HepG2 (cell line): ENCODE measurements at regions not wholly inside any gene's neighbourhood (a gene's known extent, or its start where the extent isn't known, plus 50 kb on each side); places are given as distances from the start of the nearest gene placed in this dataset.

Experiments
- GTF2F1 ChIP-seq: fragments of 150-350 bp; IDR thresholded peaks from 2 replicates; pipeline ENCODE4 v1.6.1; 2014; ENCODE audit warnings: low read length
- POLR2A ChIP-seq, 2 experiments: IDR thresholded peaks; 2 replicates each; pipeline ENCODE4 v1.6.1; 2011; ENCODE audit warnings: low read depth in 2 of 2, low read length in 2 of 2, mild to moderate bottlenecking in 1 of 2, moderate library complexity in 1 of 2; ENCODE audit not compliant: insufficient read depth in 1 of 2
- RAD21 ChIP-seq: fragments of 450-650 bp; formaldehyde crosslinking; IDR thresholded peaks from 2 replicates; pipeline ENCODE4 v1.5.0; 2020; ENCODE audit warnings: mild to moderate bottlenecking
- TF ChIP-seq, protein P1 (sequence below): sonication (generic); formaldehyde crosslinking; IDR thresholded peaks from 2 replicates; pipeline ENCODE4 v1.5.0; 2020; ENCODE audit warnings: mild to moderate bottlenecking, missing genetic modification reagents, moderate library complexity

DNA sequence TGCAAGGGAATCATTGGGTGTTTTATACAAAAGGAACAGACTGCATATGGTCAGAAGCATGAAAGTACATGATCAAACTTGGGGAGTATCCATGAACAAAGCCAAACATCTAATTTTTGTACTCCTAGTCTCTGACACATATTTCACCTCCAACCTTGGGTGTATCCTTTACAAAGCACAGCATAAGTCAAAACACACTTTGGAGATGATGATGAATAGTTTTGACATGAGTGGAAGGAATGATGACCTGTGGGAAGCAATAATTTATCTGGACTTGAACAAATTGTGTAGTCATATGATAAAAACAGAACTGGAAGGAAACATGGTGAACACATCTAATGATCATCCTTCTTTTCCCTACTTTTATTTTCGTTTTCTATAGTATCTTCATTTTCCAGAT lies 108.7 kb upstream of the PLS3 start:
- no peak for TF ChIP-seq POLR2A (IDR thresholded peaks at IDR 0.05; ENCODE audit: insufficient read depth in 1 of 2, low read depth in 2 of 2, low read length in 2 of 2)
- TF ChIP-seq, protein P1, sequence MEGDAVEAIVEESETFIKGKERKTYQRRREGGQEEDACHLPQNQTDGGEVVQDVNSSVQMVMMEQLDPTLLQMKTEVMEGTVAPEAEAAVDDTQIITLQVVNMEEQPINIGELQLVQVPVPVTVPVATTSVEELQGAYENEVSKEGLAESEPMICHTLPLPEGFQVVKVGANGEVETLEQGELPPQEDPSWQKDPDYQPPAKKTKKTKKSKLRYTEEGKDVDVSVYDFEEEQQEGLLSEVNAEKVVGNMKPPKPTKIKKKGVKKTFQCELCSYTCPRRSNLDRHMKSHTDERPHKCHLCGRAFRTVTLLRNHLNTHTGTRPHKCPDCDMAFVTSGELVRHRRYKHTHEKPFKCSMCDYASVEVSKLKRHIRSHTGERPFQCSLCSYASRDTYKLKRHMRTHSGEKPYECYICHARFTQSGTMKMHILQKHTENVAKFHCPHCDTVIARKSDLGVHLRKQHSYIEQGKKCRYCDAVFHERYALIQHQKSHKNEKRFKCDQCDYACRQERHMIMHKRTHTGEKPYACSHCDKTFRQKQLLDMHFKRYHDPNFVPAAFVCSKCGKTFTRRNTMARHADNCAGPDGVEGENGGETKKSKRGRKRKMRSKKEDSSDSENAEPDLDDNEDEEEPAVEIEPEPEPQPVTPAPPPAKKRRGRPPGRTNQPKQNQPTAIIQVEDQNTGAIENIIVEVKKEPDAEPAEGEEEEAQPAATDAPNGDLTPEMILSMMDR (CRISPR knock-in tag), result no peak
- no peak for TF ChIP-seq GTF2F1
- no peak for TF ChIP-seq RAD21 (CRISPR knock-in tag)
